Mesothelial cell of epicardium (in vitro differentiated cells): ENCODE measurements at regions not wholly inside any gene's neighbourhood (a gene's known extent, or its start where the extent isn't known, plus 50 kb on each side); places are given as distances from the start of the nearest gene placed in this dataset.

Source experiments
- DNase-seq, 2 experiments: peaks; one replicate each; pipeline ENCODE4 v3.0.0; 2021; ENCODE audit warnings: low spot score in 2 of 2; ENCODE audit not compliant: unreplicated experiment in 2 of 2
- H3K27ac Mint-ChIP-seq: 2 replicates; pipeline ENCODE4 v1.8.0; 2021; ENCODE audit warnings: mixed read lengths
- H3K27me3 Mint-ChIP-seq: 2 replicates; pipeline ENCODE4 v1.8.0; 2021; ENCODE audit warnings: low read depth, mixed read lengths
- H3K36me3 Mint-ChIP-seq: 2 replicates; pipeline ENCODE4 v1.8.0; 2021; ENCODE audit warnings: mixed read lengths
- H3K4me1 Mint-ChIP-seq: 2 replicates; pipeline ENCODE4 v1.8.0; 2021; ENCODE audit warnings: mixed read lengths
- H3K4me3 Mint-ChIP-seq: 2 replicates; pipeline ENCODE4 v1.8.0; 2021; ENCODE audit warnings: mild to moderate bottlenecking, moderate library complexity, mixed read lengths
- H3K9me3 Mint-ChIP-seq: 2 replicates; pipeline ENCODE4 v1.8.0; 2021; ENCODE audit warnings: mixed read lengths
- CTCF ChIP-seq: fragments of 200-600 bp; sonication (generic); IDR thresholded peaks from one replicate; pipeline ENCODE4 v1.5.0; 2021; ENCODE audit warnings: antibody characterized with exemption; ENCODE audit not compliant: unreplicated experiment

- Mint-ChIP-seq H3K27me3 (no peaks in the 10 kb centered on the region), H3K4me1 (peaks cover 3% of the 10 kb centered on the region), H3K36me3 (no peaks in the 10 kb centered on the region), H3K27ac (no peak overlapping the region), H3K9me3 (no peaks in the 10 kb centered on the region), H3K4me3 (no peak overlapping the region)
- DNase-seq, result no peak
- no peak for TF ChIP-seq CTCF
Measured at GRCh38 chr6:163714179-163714578, 299.7 kb downstream of the QKI start.

GRCh38 chr6:163712981-163713380 lies 298.5 kb downstream of the QKI start:
- no peak overlapping the region for H3K27ac Mint-ChIP-seq
- H3K9me3 Mint-ChIP-seq, result no peaks in the 10 kb centered on the region
- no peak for DNase-seq
- TF ChIP-seq CTCF, result no peak
- H3K4me1 Mint-ChIP-seq, result peaks cover 3% of the 10 kb centered on the region
- H3K36me3 Mint-ChIP-seq, result no peaks in the 10 kb centered on the region
- no peaks in the 10 kb centered on the region for H3K27me3 Mint-ChIP-seq
- no peak overlapping the region for H3K4me3 Mint-ChIP-seq

GRCh38 chr6:163712566-163712961 lies 298.0 kb downstream of the QKI start:
- Mint-ChIP-seq H3K36me3 (no peaks in the 10 kb centered on the region), H3K27ac (no peak overlapping the region), H3K27me3 (no peaks in the 10 kb centered on the region), H3K9me3 (no peaks in the 10 kb centered on the region), H3K4me1 (peaks cover 4% of the 10 kb centered on the region), H3K4me3 (no peak overlapping the region)
- TF ChIP-seq CTCF, result no peak
- no peak for DNase-seq

- H3K27ac Mint-ChIP-seq, result no peak overlapping the region
- H3K4me1 Mint-ChIP-seq, result peaks cover 6% of the 10 kb centered on the region
- no peaks in the 10 kb centered on the region for H3K27me3 Mint-ChIP-seq
- no peaks in the 10 kb centered on the region for H3K36me3 Mint-ChIP-seq
- no peak for DNase-seq
- H3K9me3 Mint-ChIP-seq, result no peaks in the 10 kb centered on the region
- TF ChIP-seq CTCF, result no peak
- no peak overlapping the region for H3K4me3 Mint-ChIP-seq
Measured at GRCh38 chr6:163711615-163712565, 297.4 kb downstream of the QKI start.

- TF ChIP-seq CTCF, result no peak
- H3K36me3 Mint-ChIP-seq, result no peaks in the 10 kb centered on the region
- no peaks in the 10 kb centered on the region for H3K27me3 Mint-ChIP-seq
- DNase-seq, result no peak
- peaks cover 6% of the 10 kb centered on the region for H3K4me1 Mint-ChIP-seq
- no peaks in the 10 kb centered on the region for H3K9me3 Mint-ChIP-seq
- H3K27ac Mint-ChIP-seq, result no peak overlapping the region
- H3K4me3 Mint-ChIP-seq, result no peak overlapping the region
Measured at GRCh38 chr6:163710532-163711470, 296.3 kb downstream of the QKI start.
